Muscle of back (tissue), 3 donors: ENCODE measurements at regions not wholly inside any gene's neighbourhood (a gene's known extent, or its start where the extent isn't known, plus 50 kb on each side); places are given as distances from the start of the nearest gene placed in this dataset.
"Not testable (repeated sequence)": the region's sequence is repeated elsewhere in the genome, so short reads cannot be mapped to it uniquely, and the experiment has no call there.

ENCODE experiments used
- DNase-seq, 3 donors: peaks; one replicate each; pipeline versions ENCODE4 v3.0.0 to v3.0.0-alpha.2; 2013

- no peak for DNase-seq
Measured at GRCh38 chr2:155905657-155906056, 426.9 kb downstream of the NR4A2 start.

DNA sequence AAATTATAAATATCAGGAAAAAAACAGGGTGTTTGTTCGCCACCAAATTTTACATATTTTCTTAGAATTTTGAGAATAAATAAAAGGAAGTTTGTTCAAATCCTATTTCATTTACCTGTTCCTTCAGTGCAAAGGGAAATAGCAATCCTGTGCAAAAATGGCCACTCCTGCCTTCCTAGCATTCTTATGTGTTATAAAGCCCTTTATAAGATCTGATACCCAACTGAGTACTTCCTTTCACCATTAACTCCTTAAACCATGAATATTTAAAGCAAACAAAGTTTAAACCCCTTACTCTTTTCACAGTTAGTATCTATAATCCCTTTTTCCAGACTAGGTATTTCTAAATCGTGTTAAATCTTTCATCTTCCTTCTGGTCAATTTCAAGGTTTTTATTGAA lies 427.8 kb downstream of the NR4A2 start:
- DNase-seq = no peak

- no peak for DNase-seq
Measured at GRCh38 chr2:155902635-155903034, 429.9 kb downstream of the NR4A2 start.

- DNase-seq = no peak
Measured at GRCh38 chr2:155895016-155895415, 437.5 kb downstream of the NR4A2 start.

GRCh38 chr2:155880382-155880781 lies 452.1 kb downstream of the NR4A2 start:
- not testable (repeated sequence) for DNase-seq

GRCh38 chr2:155879900-155880299 lies 452.6 kb downstream of the NR4A2 start:
- DNase-seq = not testable (repeated sequence)

DNA sequence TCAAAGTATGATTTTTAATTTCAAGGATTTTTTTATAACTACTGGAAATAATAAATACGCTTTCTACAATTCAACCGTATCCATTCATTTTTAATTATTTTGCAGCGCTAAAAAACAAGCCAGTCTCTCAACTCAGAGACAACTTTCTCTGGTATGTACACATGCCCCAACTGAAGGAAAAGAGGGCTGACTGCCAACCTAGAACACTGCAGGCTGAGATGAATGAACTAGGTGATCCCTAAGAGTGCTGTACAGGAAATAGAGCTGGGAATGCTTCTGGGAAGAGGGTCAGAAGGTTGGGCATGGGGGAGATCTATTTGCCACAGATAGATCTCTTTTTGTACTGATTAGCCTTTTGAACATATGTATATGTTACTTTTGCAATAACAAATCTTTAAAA lies 460.1 kb downstream of the NR4A2 start:
- no peak for DNase-seq

GRCh38 chr2:155871940-155872339 lies 460.6 kb downstream of the NR4A2 start:
- no peak for DNase-seq

DNA sequence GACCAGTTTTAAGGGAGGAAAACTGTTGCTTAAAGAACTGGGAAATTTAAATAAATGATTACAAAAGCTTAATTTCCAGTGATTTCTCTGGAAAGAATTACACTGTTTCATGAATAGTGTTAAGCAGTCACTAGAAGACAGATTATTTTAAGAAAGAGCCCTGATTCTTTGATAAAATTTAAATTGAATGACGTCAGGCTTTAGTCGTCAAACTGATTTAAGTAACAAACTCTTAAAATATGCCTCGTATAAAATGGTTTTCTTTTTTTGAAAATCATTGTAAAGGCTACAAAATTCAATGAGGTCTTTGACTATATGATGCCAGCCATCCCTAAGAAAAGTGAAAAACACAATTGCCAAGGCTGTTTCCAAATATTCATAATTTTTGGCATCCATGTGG lies 465.0 kb downstream of the NR4A2 start:
- no peak for DNase-seq

DNA sequence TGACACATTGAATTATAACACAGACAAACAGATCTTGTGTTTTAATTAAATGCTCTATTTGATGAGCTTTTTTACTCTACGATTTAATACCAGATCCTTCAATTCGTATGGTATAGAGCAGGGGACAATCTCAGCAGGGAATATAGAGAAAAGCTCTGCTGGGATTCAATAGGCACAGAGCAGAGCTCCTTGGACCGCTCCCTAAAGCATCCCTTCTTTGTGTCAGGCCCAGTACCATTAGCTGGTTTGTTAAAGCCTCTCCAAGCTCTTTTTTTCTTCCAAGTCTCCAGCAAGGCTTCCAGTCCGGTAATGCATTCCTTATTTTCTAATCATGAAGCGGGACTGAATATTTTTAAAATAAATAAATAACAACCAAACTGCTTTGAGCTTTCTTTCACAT lies 466.0 kb downstream of the NR4A2 start:
- no peak for DNase-seq

DNA sequence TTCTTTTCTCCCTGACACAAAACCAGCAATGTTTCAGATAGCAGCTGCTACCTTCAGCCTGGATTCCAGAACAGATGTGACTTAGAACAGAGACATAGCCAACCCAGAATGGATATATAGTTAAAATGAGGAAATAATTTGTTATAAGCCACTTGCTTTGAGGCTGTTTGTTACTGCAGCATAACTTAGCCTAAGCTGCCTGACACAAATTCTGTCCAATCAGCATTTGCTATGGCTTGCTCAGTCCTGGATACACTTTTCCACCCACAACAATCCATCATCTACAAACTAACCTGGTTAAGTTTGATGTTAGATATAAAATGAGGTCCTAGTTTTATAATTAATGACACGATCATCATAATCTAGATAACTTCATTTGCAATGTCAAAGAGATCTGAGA lies 480.4 kb downstream of the NR4A2 start:
- DNase-seq = no peak

DNA sequence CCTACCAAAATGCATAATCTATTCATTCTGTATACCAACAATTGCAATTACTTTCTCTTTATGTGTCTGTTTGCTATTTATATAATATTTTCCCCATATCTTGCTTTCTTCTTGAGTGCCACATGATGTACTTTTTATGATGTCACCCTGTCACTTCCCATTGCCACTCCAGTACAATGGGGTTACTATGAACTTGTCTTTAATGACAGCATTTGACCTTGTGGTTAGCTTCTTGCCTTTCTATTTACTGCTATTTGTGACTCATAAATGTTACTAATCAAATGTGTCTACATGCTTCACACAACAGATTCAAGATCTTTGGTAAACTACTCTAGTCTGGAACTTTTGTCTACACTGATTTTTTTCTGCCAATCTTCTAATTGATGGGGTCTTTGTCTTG lies 486.3 kb downstream of the NR4A2 start:
- no peak for DNase-seq

- no peak for DNase-seq
Measured at GRCh38 chr2:155844461-155844860, 488.1 kb downstream of the NR4A2 start.

- DNase-seq = peak in 1 of 3 donors; percentile 7
Measured at GRCh38 chr2:155842103-155842502, 490.4 kb downstream of the NR4A2 start.

- DNase-seq = no peak
Measured at GRCh38 chr2:155841442-155841841, 491.1 kb downstream of the NR4A2 start.

GRCh38 chr2:155840661-155841060 lies 491.9 kb downstream of the NR4A2 start:
- peak in 1 of 3 donors; percentile 25 for DNase-seq

DNA sequence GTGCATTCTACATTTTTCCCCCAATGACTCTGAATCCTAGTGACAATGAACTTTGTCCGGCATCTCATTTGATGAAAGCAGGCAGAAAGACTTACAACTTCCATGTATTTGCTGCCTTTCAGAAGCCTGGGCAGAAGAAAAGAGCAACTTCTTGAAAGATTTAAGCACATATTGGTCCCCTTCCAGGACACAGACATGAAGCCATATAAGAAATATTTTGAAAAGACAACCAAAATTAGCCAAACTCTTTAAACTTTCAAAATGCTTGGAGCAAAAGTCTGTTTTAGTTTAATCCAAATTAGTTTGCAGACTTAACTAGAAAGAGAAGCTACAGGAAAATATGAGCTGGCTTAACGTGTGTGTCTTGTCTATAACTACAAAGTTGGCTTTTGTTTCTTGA lies 492.5 kb downstream of the NR4A2 start:
- peak in 1 of 3 donors; percentile 16 for DNase-seq

DNA sequence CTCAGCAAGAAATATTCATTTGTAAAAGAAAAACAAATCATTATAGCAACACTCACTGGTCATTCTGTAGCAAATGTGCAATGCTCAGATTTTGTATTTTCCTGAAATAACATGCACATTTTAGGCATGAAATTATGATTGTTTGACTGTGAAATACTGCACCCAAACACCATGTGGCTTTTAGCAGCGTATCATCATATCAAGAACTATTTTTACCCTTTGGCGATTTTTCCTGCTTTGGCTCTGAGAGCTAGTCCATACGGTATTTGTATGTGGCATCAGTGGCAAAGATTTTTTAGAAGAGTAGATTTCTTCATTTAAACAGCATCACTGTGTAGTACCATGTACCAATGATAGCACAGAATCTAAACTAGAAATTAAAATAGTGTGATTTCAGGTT lies 493.1 kb downstream of the NR4A2 start:
- DNase-seq = peak in 1 of 3 donors; percentile 5

DNA sequence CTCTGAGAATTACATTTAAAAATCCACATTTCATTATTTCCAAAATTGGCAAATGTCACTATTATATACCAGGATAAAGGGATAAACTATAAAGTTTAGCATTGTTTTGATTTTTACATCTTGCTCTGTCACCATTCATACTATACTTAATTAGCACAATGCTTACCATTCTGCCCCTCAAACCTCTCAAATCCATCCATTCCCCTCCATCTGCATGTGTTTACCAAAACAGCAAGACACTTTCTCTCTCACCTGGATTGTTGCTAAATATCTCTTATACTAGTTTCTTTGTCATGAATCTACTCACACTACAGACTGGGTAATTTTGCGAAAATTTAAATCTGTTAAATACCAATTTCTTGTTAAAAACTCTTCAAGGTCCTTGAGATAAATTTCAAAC lies 496.1 kb downstream of the NR4A2 start:
- DNase-seq = no peak

GRCh38 chr2:155830817-155831579 lies 501.5 kb downstream of the NR4A2 start:
- DNase-seq = no peak

DNA sequence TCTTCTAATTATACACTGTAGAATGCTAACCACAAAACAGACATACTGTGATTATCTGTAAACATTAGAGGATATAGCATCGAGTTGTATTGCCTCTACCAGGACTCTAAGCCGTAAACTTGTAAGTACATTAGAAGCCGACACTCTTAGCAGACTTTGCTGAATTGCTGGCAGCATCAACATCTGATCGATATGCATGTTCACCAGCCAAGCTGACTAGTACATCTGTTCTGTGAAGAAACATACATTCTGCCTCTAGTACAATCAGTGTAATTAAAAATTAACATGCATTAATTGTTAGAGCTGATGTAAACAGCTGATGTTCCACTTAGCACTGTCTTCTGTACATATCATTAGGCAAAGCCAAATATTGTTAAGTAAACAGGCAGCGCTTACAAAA lies 502.2 kb downstream of the NR4A2 start:
- no peak for DNase-seq

DNA sequence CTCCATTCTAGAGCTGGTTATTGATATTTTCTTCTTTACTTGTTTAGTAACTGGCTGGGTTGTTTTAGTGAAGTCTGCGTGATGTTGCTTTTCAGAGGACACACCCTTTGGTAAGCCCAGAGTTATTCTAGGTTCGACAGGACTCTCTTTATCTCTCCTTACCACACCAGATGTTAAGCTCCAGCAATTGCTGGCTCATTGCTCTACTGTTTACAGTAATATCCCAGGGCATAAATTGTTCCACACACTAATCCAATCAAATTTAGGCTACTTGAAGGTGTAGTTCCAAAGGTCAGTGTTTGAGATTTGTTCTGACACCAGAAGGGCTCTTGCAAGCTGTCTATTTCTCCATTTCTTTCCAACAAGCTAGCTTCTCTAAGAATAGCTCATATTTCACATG lies 506.6 kb downstream of the NR4A2 start:
- no peak for DNase-seq

GRCh38 chr2:155815851-155816250 lies 516.7 kb downstream of the NR4A2 start:
- DNase-seq = no peak

GRCh38 chr2:155815275-155815674 lies 517.2 kb downstream of the NR4A2 start:
- DNase-seq = no peak
